Astrocyte of the hippocampus (primary cell): ENCODE measurements at regions not wholly inside any gene's neighbourhood (a gene's known extent, or its start where the extent isn't known, plus 50 kb on each side); places are given as distances from the start of the nearest gene placed in this dataset.

ENCODE experiments used
- DNase-seq: peaks from one replicate; pipeline ENCODE4 v3.0.0; 2011; ENCODE audit warnings: low read depth, low spot score

GRCh38 chr22:34150023-34150422 lies 229.7 kb upstream of the LARGE1 start:
- no peak for DNase-seq

DNA sequence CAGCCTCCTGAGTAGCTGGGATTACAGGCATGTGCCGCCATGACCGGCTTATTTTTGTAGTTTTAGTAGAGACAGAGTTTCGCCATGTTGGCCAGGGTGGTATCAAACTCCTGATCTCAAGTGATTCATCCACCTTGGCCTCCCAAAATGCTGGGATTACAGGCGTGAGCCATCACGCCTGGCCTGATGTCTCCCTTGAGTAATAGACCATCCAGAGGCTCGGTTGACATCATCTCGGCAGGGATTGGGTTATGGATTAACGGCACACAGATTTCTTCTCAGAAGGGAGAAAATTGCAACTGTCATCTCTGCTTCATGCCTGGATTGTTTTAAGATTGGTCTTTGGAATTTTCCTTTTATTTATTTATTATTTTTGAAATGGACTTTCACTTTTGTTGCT lies 239.2 kb upstream of the LARGE1 start:
- no peak for DNase-seq

DNA sequence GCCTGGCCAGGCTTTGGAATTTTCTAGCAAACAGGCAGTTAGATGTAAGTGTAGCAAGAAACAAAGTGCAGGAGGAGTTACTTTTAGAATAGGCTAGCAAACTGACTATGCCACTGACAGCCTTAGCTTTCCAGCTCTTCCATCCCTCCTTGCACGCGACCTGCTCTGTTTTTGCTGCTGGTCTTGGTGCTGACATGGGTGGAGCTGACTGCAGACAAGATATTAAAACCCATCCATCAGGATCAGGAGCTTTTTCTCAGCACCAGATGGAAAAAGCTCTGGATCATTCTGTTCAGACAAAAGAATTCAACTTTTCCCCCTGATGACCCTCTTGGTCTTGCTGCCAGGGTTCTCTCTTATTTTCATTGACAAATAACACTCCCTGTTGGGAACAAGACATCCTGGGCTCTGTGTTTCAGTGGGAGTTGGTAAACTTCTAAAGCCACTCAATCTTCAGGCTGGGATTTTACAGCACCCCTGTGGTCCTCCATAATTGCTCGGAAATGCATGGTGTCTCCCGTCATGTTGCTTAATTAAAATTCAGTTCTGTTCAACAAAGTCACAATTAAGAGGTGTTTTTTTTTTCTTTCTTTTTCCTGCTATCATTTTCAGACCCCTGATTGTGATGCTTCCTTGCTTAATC lies 240.0 kb upstream of the LARGE1 start:
- no peak for DNase-seq

DNA sequence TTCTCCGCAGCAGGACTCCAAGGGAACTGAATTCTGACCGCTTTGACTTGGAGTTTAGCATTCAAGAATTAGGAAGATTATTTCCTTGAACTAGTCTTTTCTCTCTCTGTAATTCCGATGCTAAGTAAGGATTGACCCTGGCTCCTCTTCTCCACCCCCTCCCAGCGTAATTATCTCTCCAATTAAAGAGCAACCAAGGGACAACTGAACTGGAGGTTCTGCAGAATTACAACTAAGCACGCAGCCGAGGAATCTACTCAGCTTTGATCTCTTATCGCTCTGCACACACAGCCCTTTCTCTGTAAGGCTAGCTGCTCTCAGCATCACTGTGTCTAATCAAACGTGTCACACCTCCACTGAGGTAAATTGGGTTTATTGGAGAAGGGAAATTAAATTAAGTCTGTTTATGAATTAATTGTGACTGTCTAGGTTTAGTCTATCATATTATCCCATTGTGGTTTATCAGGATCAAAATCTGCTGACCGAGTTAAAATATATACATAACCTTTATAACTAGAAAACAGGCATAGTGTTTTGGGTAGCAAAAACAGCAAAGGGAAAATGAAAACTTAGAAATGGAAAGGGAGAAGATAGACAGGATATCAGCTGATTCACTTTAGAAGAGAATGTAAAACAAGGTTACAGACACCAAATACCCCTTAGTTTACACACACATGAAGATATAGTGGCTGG lies 241.3 kb upstream of the LARGE1 start:
- no peak for DNase-seq

- DNase-seq = no peak
Observed at GRCh38 chr22:34198976-34199375, 278.7 kb upstream of the LARGE1 start.

DNA sequence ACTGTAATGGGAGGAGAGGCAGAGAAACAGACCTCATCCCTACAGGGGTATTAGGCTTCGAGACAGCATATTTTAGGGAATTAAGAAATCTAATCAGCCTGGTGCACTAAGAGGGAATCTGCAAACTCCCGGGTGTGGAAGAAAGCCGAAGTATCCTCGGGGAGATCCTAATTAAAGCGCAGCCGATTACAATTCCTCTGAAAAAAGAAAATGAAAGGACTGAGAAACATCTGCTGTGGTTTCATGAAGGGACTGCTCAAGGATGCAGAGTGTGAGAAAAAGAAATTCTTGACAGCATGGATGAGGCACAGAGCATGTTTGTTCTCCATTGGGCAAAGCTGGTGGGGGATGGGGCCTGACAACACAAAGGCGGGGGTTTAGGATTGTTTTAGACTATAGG lies 290.0 kb upstream of the LARGE1 start:
- no peak for DNase-seq

- DNase-seq = no peak
Observed at GRCh38 chr22:34214372-34214771, 294.1 kb upstream of the LARGE1 start.

DNA sequence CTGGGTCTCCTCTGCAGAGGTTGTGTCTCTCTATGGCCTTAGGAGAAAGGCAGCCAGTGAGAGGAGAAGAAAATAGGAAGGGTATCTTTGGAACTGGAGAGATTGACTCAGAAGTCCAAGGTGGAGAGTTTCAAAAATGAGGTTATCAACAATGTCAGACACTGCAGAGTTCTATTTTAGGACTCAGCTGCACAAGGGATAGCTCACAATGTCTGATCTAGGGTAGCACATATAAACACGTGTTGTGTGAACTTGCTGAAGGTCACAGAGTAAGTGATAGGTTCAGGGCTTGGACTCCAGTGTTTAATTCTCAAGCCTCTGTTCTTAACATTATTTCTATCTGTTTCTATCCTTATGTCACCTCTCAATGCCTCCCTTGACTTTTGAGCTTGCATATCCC lies 305.0 kb upstream of the LARGE1 start:
- DNase-seq = no peak

DNA sequence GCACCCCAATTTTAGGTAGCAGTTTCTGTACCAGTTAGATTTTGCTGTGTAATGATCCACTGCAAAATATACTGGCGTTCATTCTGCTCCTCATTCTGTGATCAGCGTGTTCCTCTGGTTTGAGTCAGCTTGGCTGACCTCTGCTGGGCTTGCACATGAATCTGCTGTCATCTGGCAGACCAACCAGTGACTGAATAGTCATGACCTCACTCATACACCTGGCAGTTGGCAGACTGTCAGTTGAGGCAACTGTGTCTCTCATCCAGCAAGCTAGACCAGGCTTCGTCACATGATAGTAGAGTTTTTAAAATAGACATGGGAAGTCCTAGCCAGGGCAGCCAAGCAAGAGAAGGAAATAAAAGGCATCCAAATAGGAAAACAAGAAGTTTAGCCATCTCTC lies 316.3 kb upstream of the LARGE1 start:
- DNase-seq = no peak

DNA sequence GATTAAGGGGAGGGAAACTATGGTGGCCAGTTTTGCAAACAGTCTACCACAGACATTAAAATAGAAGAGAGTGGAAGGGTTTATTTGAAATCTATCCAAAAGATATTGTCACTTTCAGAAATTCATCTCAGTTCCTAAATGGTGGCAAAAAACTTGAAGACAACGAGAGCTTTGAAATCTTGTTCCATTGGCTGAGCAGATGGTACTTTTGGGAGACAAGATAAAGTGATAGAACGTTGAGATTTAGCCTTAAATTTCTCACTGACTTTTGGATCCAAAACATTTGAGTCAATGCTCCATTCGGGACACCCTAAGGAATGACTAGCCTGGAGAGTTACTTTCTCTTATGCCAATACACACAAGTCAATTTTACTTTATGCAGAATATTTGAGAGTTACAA lies 319.1 kb upstream of the LARGE1 start:
- no peak for DNase-seq

GRCh38 chr22:34243023-34243422 lies 322.7 kb upstream of the LARGE1 start:
- no peak for DNase-seq

DNA sequence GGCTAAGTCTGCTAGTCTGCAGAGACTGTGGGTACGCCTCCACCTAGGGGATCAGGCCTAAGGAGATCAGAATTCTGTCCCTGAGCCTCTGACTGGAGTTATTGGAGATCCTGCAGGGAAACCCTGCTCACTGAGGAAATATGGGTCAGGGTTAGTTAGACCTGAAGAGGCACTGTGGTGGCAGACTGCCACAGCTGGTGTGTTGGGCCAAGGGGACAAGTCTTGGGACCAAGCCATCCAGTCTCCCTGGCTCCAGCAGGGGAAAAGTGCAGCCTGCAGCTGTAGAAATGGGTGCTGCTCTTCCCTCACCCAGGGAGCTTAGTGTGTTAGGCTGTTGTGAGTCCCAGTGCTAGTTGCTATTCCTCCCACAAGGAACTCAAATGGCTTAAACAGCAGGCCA lies 334.8 kb upstream of the LARGE1 start:
- DNase-seq = no peak

- no peak for DNase-seq
Observed at GRCh38 chr22:34278121-34278520, 357.8 kb upstream of the LARGE1 start.

DNA sequence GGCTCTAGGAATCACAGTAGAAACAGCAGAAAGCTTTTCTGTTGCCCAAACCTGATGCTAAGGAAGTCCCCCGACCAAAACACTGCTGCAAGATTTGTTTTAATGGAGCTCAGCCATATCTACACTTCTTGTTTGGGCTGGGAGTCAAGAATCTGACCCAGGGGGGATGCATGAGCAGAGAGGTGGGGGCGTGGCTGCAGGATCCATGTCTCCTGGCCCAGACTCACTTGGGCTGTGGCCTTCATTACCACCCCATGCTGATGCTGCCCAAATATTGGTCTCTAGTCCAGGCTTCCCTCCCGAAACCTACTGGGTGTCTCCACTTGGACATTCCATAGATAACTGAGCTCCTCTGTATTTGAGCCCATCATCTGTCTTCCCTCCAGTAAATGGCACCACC lies 361.5 kb upstream of the LARGE1 start:
- DNase-seq = no peak

GRCh38 chr22:34283844-34284243 lies 363.6 kb upstream of the LARGE1 start:
- DNase-seq = no peak

GRCh38 chr22:34293324-34293723 lies 373.0 kb upstream of the LARGE1 start:
- no peak for DNase-seq

GRCh38 chr22:34294476-34294875 lies 374.2 kb upstream of the LARGE1 start:
- no peak for DNase-seq

GRCh38 chr22:34294986-34295385 lies 374.7 kb upstream of the LARGE1 start:
- DNase-seq = no peak

DNA sequence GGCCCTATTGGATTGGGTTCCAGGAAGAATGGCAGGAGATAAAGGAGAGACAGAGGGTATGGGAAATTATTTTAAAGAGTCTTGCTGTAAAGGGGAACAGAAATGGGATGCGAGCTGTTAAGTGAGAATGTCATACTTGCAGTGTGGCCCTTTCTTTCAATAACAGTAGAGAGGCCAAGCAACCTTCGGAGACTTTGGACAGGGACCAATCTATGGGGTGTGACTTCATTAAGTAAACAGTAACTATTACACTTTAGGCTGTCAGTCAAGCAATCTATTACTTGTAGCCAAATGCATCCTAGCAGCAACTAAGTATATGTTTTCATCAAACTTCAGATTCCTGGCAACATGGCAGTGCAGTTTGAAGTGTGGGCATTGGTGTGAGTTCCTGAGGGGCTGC lies 376.2 kb upstream of the LARGE1 start:
- DNase-seq = no peak

- no peak for DNase-seq
Observed at GRCh38 chr22:34297536-34298120, 377.4 kb upstream of the LARGE1 start.

DNA sequence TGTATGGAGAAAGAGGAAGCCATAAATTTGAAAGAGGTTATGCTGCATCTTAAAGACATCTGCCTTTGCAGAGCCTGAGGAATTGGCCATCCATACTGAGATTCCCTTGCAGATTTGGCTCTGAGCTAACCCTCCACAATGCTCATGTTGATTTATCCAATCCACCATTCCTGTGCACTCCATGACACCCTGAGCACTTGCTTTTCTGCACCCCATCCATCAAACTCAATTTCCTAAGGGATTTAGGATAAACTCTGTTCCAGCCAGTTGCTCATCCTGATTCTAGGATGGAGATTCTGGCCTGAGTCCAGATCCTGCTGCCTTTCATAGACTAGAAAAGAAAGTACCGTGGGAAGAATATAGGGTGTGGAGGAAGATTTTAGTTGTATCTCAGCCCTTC lies 379.2 kb upstream of the LARGE1 start:
- DNase-seq = no peak

DNA sequence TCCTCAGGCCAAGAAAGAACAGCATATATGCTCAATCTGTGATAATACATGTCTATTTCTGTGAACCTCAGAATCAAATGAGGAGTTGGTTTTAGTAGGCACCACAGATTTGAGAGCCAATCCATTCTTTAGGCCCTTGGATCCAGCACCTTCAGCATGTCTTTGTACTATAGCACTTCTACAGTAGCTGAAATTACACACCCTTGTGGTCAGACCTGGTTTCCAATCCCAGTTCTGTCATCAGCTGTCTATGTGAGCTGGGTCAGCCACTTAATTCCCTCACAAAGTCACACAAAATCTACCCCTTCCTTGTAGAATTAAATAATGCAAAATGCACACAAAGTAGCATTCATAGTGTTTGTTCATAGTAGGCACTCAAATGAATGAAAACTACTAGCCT lies 381.3 kb upstream of the LARGE1 start:
- no peak for DNase-seq

DNA sequence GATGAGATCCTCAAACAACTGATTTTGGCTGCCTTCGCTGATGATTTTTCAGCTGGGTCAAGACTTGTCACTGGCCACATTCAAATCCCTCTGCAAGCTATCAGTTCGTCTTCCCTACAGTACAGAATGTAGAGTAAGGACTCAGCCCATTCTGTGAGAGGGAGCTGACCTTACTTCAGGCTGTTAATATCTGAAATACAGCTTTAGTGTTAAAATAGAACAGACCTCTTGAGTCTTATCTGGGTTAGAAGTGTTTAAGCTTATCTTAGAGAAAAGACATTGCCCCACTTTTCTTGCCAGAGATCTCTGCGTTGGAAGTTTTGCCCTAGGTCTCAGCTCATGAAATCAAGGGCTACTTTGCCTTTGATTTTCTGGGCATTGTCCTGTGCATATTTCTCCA lies 383.4 kb upstream of the LARGE1 start:
- DNase-seq = no peak
